Hepatocyte (in vitro differentiated cells): ENCODE measurements at regions not wholly inside any gene's neighbourhood (a gene's known extent, or its start where the extent isn't known, plus 50 kb on each side); places are given as distances from the start of the nearest gene placed in this dataset.
"Not testable (repeated sequence)": the region's sequence is repeated elsewhere in the genome, so short reads cannot be mapped to it uniquely, and the experiment has no call there.

ENCODE experiments used
- CTCF ChIP-seq: fragments of 200-600 bp; sonication (generic); IDR thresholded peaks from 2 replicates; pipeline ENCODE4 v1.5.1; 2016; ENCODE audit warnings: antibody characterized with exemption, mild to moderate bottlenecking; ENCODE audit not compliant: poor library complexity
- EZH2 ChIP-seq: fragments of 200-600 bp; sonication (generic); IDR thresholded peaks from 2 replicates; pipeline ENCODE4 v1.6.1; 2016; ENCODE audit warnings: antibody characterized with exemption, mild to moderate bottlenecking, borderline replicate concordance
- EZH2phosphoT487 ChIP-seq: fragments of 200-600 bp; sonication (generic); IDR thresholded peaks from one replicate; pipeline ENCODE4 v1.6.1; 2018; ENCODE audit warnings: antibody characterized with exemption, mild to moderate bottlenecking, low read depth, moderate library complexity; ENCODE audit not compliant: unreplicated experiment, severe bottlenecking

- TF ChIP-seq CTCF, EZH2, EZH2phosphoT487: not testable (repeated sequence)
Observed at GRCh38 chr7:35133011-35133410, 95.7 kb upstream of the DPY19L1 start.
